Neural cell (in vitro differentiated cells): ENCODE measurements at regions not wholly inside any gene's neighbourhood (a gene's known extent, or its start where the extent isn't known, plus 50 kb on each side); places are given as distances from the start of the nearest gene placed in this dataset.

Source experiments
- EP300 ChIP-seq: fragments of 450-650 bp; conservative IDR thresholded peaks from 2 replicates; pipeline ENCODE4 v1.6.1; 2014; ENCODE audit warnings: antibody characterized with exemption, mild to moderate bottlenecking, moderate library complexity; ENCODE audit not compliant: poor library complexity, severe bottlenecking
- SMC3 ChIP-seq: fragments of 450-650 bp; conservative IDR thresholded peaks from 2 replicates; pipeline ENCODE4 v1.6.1; 2014; ENCODE audit warnings: antibody characterized with exemption, mild to moderate bottlenecking, moderate library complexity; ENCODE audit not compliant: poor library complexity
- TF ChIP-seq, protein P1 (sequence below): fragments of 450-650 bp; IDR thresholded peaks from 2 replicates; pipeline ENCODE4 v1.5.1; 2014; ENCODE audit warnings: antibody characterized with exemption, mild to moderate bottlenecking, moderate library complexity; ENCODE audit not compliant: poor library complexity, severe bottlenecking

GRCh38 chr20:40571639-40572038, 117.4 kb downstream of the MAFB start:
- TF ChIP-seq, protein P1, sequence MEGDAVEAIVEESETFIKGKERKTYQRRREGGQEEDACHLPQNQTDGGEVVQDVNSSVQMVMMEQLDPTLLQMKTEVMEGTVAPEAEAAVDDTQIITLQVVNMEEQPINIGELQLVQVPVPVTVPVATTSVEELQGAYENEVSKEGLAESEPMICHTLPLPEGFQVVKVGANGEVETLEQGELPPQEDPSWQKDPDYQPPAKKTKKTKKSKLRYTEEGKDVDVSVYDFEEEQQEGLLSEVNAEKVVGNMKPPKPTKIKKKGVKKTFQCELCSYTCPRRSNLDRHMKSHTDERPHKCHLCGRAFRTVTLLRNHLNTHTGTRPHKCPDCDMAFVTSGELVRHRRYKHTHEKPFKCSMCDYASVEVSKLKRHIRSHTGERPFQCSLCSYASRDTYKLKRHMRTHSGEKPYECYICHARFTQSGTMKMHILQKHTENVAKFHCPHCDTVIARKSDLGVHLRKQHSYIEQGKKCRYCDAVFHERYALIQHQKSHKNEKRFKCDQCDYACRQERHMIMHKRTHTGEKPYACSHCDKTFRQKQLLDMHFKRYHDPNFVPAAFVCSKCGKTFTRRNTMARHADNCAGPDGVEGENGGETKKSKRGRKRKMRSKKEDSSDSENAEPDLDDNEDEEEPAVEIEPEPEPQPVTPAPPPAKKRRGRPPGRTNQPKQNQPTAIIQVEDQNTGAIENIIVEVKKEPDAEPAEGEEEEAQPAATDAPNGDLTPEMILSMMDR: no peak
- TF ChIP-seq EP300: no peak
- no peak for TF ChIP-seq SMC3
